KMS-11 (cell line): ENCODE measurements at regions not wholly inside any gene's neighbourhood (a gene's known extent, or its start where the extent isn't known, plus 50 kb on each side); places are given as distances from the start of the nearest gene placed in this dataset.

Source experiments
- H2AFZ ChIP-seq: fragments of 200-600 bp; sonication (generic); 2 replicates; pipeline ENCODE4 v1.6.1; 2016; ENCODE audit warnings: antibody characterized with exemption, mixed run types, low read depth
- H3K27ac ChIP-seq: fragments of 200-600 bp; sonication (generic); 2 replicates; pipeline ENCODE4 v1.6.1; 2016; ENCODE audit warnings: mild to moderate bottlenecking, mixed run types
- H3K27me3 ChIP-seq: fragments of 200-600 bp; sonication (generic); 2 replicates; pipeline ENCODE4 v1.6.1; 2017; ENCODE audit warnings: mild to moderate bottlenecking, low read depth, mixed run types, moderate library complexity; ENCODE audit not compliant: insufficient read depth
- H3K36me3 ChIP-seq: fragments of 200-600 bp; sonication (generic); 2 replicates; pipeline ENCODE4 v1.6.1; 2017; ENCODE audit warnings: mild to moderate bottlenecking, mixed run types; ENCODE audit not compliant: insufficient read depth
- H3K4me1 ChIP-seq: fragments of 200-600 bp; sonication (generic); 2 replicates; pipeline ENCODE4 v1.6.1; 2016; ENCODE audit warnings: mild to moderate bottlenecking, low read depth, mixed run types; ENCODE audit not compliant: poor library complexity, severe bottlenecking
- H3K4me2 ChIP-seq: fragments of 200-600 bp; sonication (generic); 2 replicates; pipeline ENCODE4 v1.7.0; 2016; ENCODE audit warnings: mild to moderate bottlenecking, mixed run types
- H3K4me3 ChIP-seq: fragments of 200-600 bp; sonication (generic); IDR thresholded peaks from 2 replicates; pipeline ENCODE4 v1.6.1; 2017; ENCODE audit warnings: low read depth, low read length, mixed read lengths; ENCODE audit not compliant: insufficient read depth
- H3K79me2 ChIP-seq: fragments of 200-600 bp; sonication (generic); 2 replicates; pipeline ENCODE4 v1.6.1; 2016; ENCODE audit warnings: low read depth, mixed run types; ENCODE audit not compliant: insufficient read depth
- H3K9ac ChIP-seq: fragments of 200-600 bp; sonication (generic); 2 replicates; pipeline ENCODE4 v1.6.1; 2016; ENCODE audit warnings: mild to moderate bottlenecking, mixed run types
- H4K20me1 ChIP-seq: fragments of 200-600 bp; sonication (generic); 2 replicates; pipeline ENCODE4 v1.6.1; 2016; ENCODE audit warnings: mild to moderate bottlenecking, mixed run types; ENCODE audit not compliant: insufficient read depth
- CTCF ChIP-seq: fragments of 200-600 bp; sonication (generic); conservative IDR thresholded peaks from 2 replicates; pipeline ENCODE4 v1.6.1; 2017; ENCODE audit warnings: low read depth, mild to moderate bottlenecking, antibody characterized with exemption, low read length, moderate library complexity, mixed read lengths

GRCh38 chr5:93322974-93323860 is 257.8 kb downstream of the NR2F1-AS1 start:
- TF ChIP-seq CTCF, result no peak
- no peaks in the 10 kb centered on the region for H3K79me2 ChIP-seq

GRCh38 chr5:93320920-93321445 is 260.0 kb downstream of the NR2F1-AS1 start:
- no peak overlapping the region for H2AFZ ChIP-seq
- H3K4me3 ChIP-seq, result no peak overlapping the region
- H3K4me1 ChIP-seq, result no peaks in the 10 kb centered on the region
- H3K79me2 ChIP-seq, result no peaks in the 10 kb centered on the region
- TF ChIP-seq CTCF, result no peak
- no peak overlapping the region for H3K9ac ChIP-seq
- H3K27ac ChIP-seq, result no peak overlapping the region
- no peak overlapping the region for H3K4me2 ChIP-seq
- H3K36me3 ChIP-seq, result no peaks in the 10 kb centered on the region
- H4K20me1 ChIP-seq, result no peaks in the 10 kb centered on the region
- H3K27me3 ChIP-seq, result no peaks in the 10 kb centered on the region

More at GRCh38 chr5:93322974-93323860, 257.8 kb downstream of the NR2F1-AS1 start:
- Histone ChIP-seq H3K27ac (no peak overlapping the region), H3K4me2 (no peak overlapping the region), H2AFZ (no peak overlapping the region), H3K36me3 (no peaks in the 10 kb centered on the region), H3K4me1 (no peaks in the 10 kb centered on the region), H3K27me3 (no peaks in the 10 kb centered on the region), H3K4me3 (no peak overlapping the region), H3K9ac (no peak overlapping the region), H4K20me1 (no peaks in the 10 kb centered on the region)

GRCh38 chr5:93313672-93314071 is 267.3 kb downstream of the NR2F1-AS1 start:
- H3K4me1 ChIP-seq, result no peaks in the 10 kb centered on the region
- H3K79me2 ChIP-seq, result no peaks in the 10 kb centered on the region
- no peaks in the 10 kb centered on the region for H3K27me3 ChIP-seq
- H3K9ac ChIP-seq, result no peak overlapping the region
- H3K27ac ChIP-seq, result no peak overlapping the region
- H3K36me3 ChIP-seq, result no peaks in the 10 kb centered on the region
- H4K20me1 ChIP-seq, result no peaks in the 10 kb centered on the region
- no peak overlapping the region for H2AFZ ChIP-seq
- no peak for TF ChIP-seq CTCF
- H3K4me2 ChIP-seq, result no peak overlapping the region
- H3K4me3 ChIP-seq, result no peak overlapping the region

- no peaks in the 10 kb centered on the region for H3K27me3 ChIP-seq
- H3K4me3 ChIP-seq, result no peak overlapping the region
- H3K36me3 ChIP-seq, result no peaks in the 10 kb centered on the region
- no peaks in the 10 kb centered on the region for H3K79me2 ChIP-seq
- no peak overlapping the region for H3K9ac ChIP-seq
- no peaks in the 10 kb centered on the region for H4K20me1 ChIP-seq
- no peak overlapping the region for H3K27ac ChIP-seq
- H3K4me2 ChIP-seq, result no peak overlapping the region
- no peak overlapping the region for H2AFZ ChIP-seq
- H3K4me1 ChIP-seq, result no peaks in the 10 kb centered on the region
- TF ChIP-seq CTCF, result no peak
Observed at GRCh38 chr5:93311881-93312280, 269.1 kb downstream of the NR2F1-AS1 start.
